ENCODE measurements at regions not wholly inside any gene's neighbourhood (a gene's known extent, or its start where the extent isn't known, plus 50 kb on each side); places are given as distances from the start of the nearest gene placed in this dataset.

- no peak for DNase-seq (ENCODE audit: insufficient read length, low spot score)
- no peak for FAIRE-seq
- no peak for TF ChIP-seq CTCF (IDR thresholded peaks at IDR 0.05; ENCODE audit: insufficient read depth, missing control alignments)
Observed at GRCh38 chr5:157917491-157917890, 58.5 kb upstream of the CLINT1 start.

- FAIRE-seq (no peak), DNase-seq (ENCODE audit: insufficient read length, low spot score) (no peak)
- TF ChIP-seq CTCF (IDR thresholded peaks at IDR 0.05; ENCODE audit: insufficient read depth, missing control alignments), result no peak
Observed at GRCh38 chr5:157915638-157916037, 56.7 kb upstream of the CLINT1 start.

- TF ChIP-seq CTCF (IDR thresholded peaks at IDR 0.05; ENCODE audit: insufficient read depth, missing control alignments), result no peak
- FAIRE-seq (no peak), DNase-seq (ENCODE audit: insufficient read length, low spot score) (no peak)
Observed at GRCh38 chr5:157914151-157914788, 55.3 kb upstream of the CLINT1 start.

GRCh38 chr5:157913575-157913974, 54.6 kb upstream of the CLINT1 start:
- no peak for DNase-seq (ENCODE audit: insufficient read length, low spot score)
- FAIRE-seq, result no peak

GRCh38 chr5:157912621-157913325, 53.8 kb upstream of the CLINT1 start:
- FAIRE-seq (no peak), DNase-seq (ENCODE audit: insufficient read length, low spot score) (no peak)
- no peak for TF ChIP-seq CTCF (IDR thresholded peaks at IDR 0.05; ENCODE audit: insufficient read depth, missing control alignments)

More at GRCh38 chr5:157913575-157913974, 54.6 kb upstream of the CLINT1 start:
- TF ChIP-seq CTCF (IDR thresholded peaks at IDR 0.05; ENCODE audit: insufficient read depth, missing control alignments), result no peak

GRCh38 chr5:157911568-157911967, 52.6 kb upstream of the CLINT1 start:
- DNase-seq (ENCODE audit: insufficient read length, low spot score) (no peak), FAIRE-seq (no peak)
- no peak for TF ChIP-seq CTCF (IDR thresholded peaks at IDR 0.05; ENCODE audit: insufficient read depth, missing control alignments)

Measured in D721Med (cell line).